ENCODE measurements at regions not wholly inside any gene's neighbourhood (a gene's known extent, or its start where the extent isn't known, plus 50 kb on each side); places are given as distances from the start of the nearest gene placed in this dataset.
A peak's percentile ranks its signal among the peaks of the same experiment; 100 is the strongest.

DNA sequence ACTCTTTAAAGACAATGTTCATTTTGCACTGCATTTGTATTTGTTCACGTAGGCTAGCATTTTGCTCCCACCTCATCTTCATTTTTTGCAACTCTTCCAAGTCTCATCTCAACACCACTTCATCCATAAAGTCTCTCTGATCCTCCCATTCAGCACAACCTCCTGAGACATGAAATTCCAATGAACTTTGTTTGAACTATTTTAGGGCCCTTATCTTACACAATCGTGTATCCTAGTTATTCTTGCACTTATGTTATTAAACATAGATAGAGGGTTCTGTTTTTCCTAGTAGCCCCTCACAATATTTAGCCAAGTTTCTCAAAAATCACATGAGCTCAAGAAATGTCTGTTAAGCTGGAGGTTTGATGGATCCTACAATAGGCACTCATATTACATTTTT is 500.5 kb upstream of the ADAMTS5 start:
- DNase-seq (ENCODE audit: low read depth) = no peak
- H3K4me3 ChIP-seq (ENCODE audit: low read depth, low read length) = no peak overlapping the region
- TF ChIP-seq, protein P1, sequence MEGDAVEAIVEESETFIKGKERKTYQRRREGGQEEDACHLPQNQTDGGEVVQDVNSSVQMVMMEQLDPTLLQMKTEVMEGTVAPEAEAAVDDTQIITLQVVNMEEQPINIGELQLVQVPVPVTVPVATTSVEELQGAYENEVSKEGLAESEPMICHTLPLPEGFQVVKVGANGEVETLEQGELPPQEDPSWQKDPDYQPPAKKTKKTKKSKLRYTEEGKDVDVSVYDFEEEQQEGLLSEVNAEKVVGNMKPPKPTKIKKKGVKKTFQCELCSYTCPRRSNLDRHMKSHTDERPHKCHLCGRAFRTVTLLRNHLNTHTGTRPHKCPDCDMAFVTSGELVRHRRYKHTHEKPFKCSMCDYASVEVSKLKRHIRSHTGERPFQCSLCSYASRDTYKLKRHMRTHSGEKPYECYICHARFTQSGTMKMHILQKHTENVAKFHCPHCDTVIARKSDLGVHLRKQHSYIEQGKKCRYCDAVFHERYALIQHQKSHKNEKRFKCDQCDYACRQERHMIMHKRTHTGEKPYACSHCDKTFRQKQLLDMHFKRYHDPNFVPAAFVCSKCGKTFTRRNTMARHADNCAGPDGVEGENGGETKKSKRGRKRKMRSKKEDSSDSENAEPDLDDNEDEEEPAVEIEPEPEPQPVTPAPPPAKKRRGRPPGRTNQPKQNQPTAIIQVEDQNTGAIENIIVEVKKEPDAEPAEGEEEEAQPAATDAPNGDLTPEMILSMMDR (IDR thresholded peaks at IDR 0.05; ENCODE audit: insufficient read depth, low read length) = no peak

DNA sequence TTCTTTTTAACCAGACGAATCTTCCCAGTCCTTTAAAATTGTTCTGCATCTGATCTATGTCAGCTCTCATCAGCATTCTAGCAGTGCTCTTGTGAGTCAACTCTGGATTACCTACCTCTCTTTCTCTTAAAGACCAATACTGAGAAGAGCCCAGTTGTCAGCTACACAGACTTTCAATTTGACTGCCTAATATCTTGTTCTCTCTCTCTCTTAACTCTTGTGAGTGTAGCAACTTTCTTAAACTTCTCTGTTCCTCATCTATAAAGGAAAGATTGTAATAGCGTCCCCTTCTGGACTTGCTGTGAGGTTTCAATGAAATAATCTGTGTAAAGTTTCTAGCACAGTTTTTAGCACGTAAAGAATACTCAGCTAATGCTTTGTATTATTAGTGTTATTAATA is 499.3 kb upstream of the ADAMTS5 start:
- TF ChIP-seq, protein P1 (IDR thresholded peaks at IDR 0.05; ENCODE audit: insufficient read depth, low read length) = peak; percentile 20
- H3K4me3 ChIP-seq (ENCODE audit: low read depth, low read length) = no peak overlapping the region
- DNase-seq (ENCODE audit: low read depth) = no peak

GRCh38 chr21:27464648-27465047 is 497.8 kb upstream of the ADAMTS5 start:
- TF ChIP-seq, protein P1 (IDR thresholded peaks at IDR 0.05; ENCODE audit: insufficient read depth, low read length) = no peak
- no peak overlapping the region for H3K4me3 ChIP-seq (ENCODE audit: low read depth, low read length)
- no peak for DNase-seq (ENCODE audit: low read depth)

DNA sequence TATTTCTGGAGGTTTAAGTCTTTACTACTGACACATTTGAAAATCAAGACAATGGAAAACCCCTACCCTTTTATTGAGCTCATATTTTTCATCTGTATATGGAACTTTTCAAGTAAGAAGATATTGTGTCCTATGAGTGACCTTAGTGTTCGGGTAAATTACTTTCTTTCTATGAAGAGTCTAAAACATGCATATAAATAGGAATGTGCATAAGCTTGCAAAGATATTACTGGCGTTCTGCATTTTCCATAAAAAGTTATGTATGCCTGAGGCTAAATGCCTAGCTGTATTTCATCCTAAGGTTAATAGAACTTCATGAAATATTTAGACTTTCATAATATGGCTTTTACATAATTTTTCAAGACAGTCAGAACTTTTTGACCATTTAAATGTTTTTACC is 495.8 kb upstream of the ADAMTS5 start:
- no peak for DNase-seq (ENCODE audit: low read depth)
- H3K4me3 ChIP-seq (ENCODE audit: low read depth, low read length) = no peak overlapping the region
- TF ChIP-seq, protein P1 (IDR thresholded peaks at IDR 0.05; ENCODE audit: insufficient read depth, low read length) = no peak

DNA sequence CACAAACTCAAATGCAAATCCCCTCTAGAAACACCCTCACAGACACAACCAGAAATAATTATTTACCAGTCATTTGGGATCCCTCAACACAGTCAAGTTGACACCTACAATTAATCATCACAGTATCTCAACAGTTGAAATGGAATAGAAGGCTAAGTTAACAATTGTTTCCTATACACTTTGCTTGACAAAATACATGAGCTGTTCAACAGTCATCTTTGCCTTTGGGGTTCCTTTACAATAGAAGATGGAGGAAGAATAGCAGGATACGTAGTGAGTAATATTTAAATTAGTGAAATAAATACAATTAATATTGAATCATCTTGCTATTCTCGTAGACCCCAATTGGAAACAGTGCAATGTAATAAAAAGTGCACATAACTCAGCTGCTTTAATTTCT is 487.3 kb upstream of the ADAMTS5 start:
- no peak overlapping the region for H3K4me3 ChIP-seq (ENCODE audit: low read depth, low read length)
- TF ChIP-seq, protein P1 (IDR thresholded peaks at IDR 0.05; ENCODE audit: insufficient read depth, low read length) = no peak
- DNase-seq (ENCODE audit: low read depth) = no peak

- DNase-seq (ENCODE audit: low read depth) = no peak
- TF ChIP-seq, protein P1 (IDR thresholded peaks at IDR 0.05; ENCODE audit: insufficient read depth, low read length) = no peak
- no peak overlapping the region for H3K4me3 ChIP-seq (ENCODE audit: low read depth, low read length)
Measured at GRCh38 chr21:27451116-27451515, 484.2 kb upstream of the ADAMTS5 start.

DNA sequence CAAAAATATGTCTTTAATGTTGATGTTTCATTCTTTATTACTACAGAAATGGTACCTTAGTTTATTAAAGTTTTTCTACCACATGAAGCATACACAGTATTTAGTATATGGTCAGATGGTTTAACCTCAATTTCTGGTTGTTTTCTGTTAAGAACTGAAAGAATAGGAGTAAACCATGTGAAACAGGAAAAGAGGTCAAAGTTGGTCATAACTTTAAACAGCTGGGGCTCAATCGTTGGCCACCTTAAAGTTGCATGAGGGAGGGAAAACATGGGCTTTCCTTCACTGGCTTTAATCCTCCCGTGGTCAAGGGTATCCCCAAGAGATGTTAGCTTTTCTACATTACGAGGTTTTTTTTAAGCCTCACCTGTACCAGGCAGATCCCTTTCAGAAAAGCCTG is 483.3 kb upstream of the ADAMTS5 start:
- TF ChIP-seq, protein P1 (IDR thresholded peaks at IDR 0.05; ENCODE audit: insufficient read depth, low read length) = no peak
- no peak overlapping the region for H3K4me3 ChIP-seq (ENCODE audit: low read depth, low read length)
- DNase-seq (ENCODE audit: low read depth) = no peak
